ENCODE measurements at regions not wholly inside any gene's neighbourhood (a gene's known extent, or its start where the extent isn't known, plus 50 kb on each side); places are given as distances from the start of the nearest gene placed in this dataset.

DNA sequence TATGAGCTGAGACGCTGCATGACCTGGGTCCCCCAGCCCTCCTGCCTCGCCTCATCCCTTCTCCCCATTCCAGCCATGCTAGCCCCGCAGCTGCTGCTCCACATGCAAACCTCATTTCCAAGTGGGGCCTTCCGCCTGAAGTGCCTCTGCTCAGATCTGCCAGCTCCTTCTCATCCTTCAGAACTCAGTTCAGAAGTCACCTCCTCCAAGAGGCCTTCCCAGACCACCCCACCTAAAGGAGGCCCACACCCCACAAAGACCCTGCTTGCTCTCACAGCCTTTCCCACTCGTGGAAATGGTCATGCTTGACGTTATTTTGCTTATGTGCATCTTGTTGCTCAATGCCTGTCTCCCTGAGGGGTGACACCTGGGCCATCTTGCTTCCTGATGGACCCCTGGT, 58.7 kb downstream of the RMI2 start:
- TF ChIP-seq ZBTB7A (IDR thresholded peaks at IDR 0.05; ENCODE audit: low read depth) (no peak), TCF12 (IDR thresholded peaks at IDR 0.05; ENCODE audit: low read depth) (no peak), RAD21 (IDR thresholded peaks at IDR 0.05; ENCODE audit: low read depth) (no peak), EP300 (IDR thresholded peaks at IDR 0.05; ENCODE audit: borderline replicate concordance) (no peak), EGR1 (IDR thresholded peaks at IDR 0.05) (no peak), CREB1 (IDR thresholded peaks at IDR 0.05; ENCODE audit: low read depth) (no peak), FOXM1 (IDR thresholded peaks at IDR 0.05; ENCODE audit: borderline replicate concordance, low read depth) (no peak), CEBPB (IDR thresholded peaks at IDR 0.05) (no peak), TAF1 (IDR thresholded peaks at IDR 0.05; ENCODE audit: low read depth) (no peak), TEAD4 (IDR thresholded peaks at IDR 0.05) (no peak), YY1 (IDR thresholded peaks at IDR 0.05; ENCODE audit: low read depth) (no peak), NFIC (IDR thresholded peaks at IDR 0.05) (no peak)
- TF ChIP-seq, protein P1, sequence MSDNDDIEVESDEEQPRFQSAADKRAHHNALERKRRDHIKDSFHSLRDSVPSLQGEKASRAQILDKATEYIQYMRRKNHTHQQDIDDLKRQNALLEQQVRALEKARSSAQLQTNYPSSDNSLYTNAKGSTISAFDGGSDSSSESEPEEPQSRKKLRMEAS (IDR thresholded peaks at IDR 0.05), result no peak
- TF ChIP-seq, protein P2, sequence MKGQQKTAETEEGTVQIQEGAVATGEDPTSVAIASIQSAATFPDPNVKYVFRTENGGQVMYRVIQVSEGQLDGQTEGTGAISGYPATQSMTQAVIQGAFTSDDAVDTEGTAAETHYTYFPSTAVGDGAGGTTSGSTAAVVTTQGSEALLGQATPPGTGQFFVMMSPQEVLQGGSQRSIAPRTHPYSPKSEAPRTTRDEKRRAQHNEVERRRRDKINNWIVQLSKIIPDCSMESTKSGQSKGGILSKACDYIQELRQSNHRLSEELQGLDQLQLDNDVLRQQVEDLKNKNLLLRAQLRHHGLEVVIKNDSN (IDR thresholded peaks at IDR 0.05), result no peak
- TF ChIP-seq, protein P3, sequence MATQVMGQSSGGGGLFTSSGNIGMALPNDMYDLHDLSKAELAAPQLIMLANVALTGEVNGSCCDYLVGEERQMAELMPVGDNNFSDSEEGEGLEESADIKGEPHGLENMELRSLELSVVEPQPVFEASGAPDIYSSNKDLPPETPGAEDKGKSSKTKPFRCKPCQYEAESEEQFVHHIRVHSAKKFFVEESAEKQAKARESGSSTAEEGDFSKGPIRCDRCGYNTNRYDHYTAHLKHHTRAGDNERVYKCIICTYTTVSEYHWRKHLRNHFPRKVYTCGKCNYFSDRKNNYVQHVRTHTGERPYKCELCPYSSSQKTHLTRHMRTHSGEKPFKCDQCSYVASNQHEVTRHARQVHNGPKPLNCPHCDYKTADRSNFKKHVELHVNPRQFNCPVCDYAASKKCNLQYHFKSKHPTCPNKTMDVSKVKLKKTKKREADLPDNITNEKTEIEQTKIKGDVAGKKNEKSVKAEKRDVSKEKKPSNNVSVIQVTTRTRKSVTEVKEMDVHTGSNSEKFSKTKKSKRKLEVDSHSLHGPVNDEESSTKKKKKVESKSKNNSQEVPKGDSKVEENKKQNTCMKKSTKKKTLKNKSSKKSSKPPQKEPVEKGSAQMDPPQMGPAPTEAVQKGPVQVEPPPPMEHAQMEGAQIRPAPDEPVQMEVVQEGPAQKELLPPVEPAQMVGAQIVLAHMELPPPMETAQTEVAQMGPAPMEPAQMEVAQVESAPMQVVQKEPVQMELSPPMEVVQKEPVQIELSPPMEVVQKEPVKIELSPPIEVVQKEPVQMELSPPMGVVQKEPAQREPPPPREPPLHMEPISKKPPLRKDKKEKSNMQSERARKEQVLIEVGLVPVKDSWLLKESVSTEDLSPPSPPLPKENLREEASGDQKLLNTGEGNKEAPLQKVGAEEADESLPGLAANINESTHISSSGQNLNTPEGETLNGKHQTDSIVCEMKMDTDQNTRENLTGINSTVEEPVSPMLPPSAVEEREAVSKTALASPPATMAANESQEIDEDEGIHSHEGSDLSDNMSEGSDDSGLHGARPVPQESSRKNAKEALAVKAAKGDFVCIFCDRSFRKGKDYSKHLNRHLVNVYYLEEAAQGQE (IDR thresholded peaks at IDR 0.05; ENCODE audit: low read depth), result no peak

DNA sequence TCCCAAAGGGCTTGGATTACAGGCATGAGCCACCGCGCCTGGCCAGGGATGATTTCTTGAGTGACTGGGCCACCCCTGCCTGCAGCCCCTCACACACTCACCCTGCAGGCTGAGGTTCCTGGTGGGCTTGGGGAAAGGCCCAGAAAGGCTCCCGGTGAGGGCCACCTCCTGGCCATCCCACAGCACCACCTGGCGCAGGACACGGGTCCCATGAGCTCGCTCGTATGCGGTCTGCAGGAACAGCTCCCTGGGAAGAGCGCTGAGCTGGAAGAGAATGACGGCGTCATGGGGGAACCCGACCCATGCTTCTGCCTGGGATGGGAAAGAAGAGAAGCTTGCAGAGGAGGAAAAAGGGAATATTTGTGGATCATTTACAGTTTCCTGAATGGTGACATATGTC, 59.3 kb downstream of the RMI2 start:
- TF ChIP-seq, protein P3 (IDR thresholded peaks at IDR 0.05; ENCODE audit: low read depth), result no peak
- TF ChIP-seq TEAD4 (IDR thresholded peaks at IDR 0.05) (no peak), EP300 (IDR thresholded peaks at IDR 0.05; ENCODE audit: borderline replicate concordance) (no peak), FOXM1 (IDR thresholded peaks at IDR 0.05; ENCODE audit: borderline replicate concordance, low read depth) (no peak), YY1 (IDR thresholded peaks at IDR 0.05; ENCODE audit: low read depth) (no peak), CEBPB (IDR thresholded peaks at IDR 0.05) (no peak), RAD21 (IDR thresholded peaks at IDR 0.05; ENCODE audit: low read depth) (no peak), NFIC (IDR thresholded peaks at IDR 0.05) (no peak), TAF1 (IDR thresholded peaks at IDR 0.05; ENCODE audit: low read depth) (no peak), CREB1 (IDR thresholded peaks at IDR 0.05; ENCODE audit: low read depth) (no peak), ZBTB7A (IDR thresholded peaks at IDR 0.05; ENCODE audit: low read depth) (no peak), TCF12 (IDR thresholded peaks at IDR 0.05; ENCODE audit: low read depth) (no peak), EGR1 (IDR thresholded peaks at IDR 0.05) (no peak)
- TF ChIP-seq, protein P2 (IDR thresholded peaks at IDR 0.05), result no peak
- TF ChIP-seq, protein P1 (IDR thresholded peaks at IDR 0.05), result no peak

DNA sequence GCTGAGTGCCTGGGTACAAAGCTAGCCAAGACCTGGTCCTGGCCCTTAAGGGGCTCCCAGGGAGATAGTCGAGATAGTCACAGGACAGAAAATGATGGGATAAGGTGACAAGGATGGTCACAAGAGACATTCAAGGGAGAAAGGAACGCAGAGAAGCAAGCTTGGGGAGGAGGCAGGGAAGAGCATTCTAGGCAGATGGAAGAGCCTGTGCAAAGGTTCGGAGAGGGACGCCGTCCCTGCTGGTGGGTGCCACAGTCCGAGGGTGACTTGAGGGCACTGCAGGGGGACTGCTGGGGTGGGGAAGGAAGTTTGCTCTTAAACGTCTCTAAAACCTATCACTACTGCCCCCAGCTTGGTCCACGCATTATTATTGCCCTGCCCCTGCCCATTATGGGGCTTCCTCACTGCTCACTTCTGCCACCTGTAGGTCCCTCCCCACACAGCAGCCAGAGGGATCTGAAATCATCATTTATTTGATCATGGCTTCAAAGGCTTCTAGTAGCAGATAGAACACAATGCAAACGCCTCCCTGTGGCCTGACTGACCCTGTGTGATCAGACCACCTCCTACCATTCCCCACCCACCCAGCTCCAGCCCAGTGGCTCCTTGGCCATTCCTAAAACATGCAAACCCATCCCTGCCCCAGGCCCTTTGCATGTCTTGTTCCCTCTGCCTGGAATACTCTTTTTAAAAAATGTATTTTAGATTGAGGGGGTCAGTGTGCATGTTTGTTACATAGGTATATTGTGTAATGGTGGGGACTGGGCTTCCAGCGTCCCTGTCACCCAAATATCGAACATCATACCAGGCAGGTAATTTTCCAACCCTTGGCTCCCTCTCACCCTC, 60.3 kb downstream of the RMI2 start:
- TF ChIP-seq RAD21 (IDR thresholded peaks at IDR 0.05; ENCODE audit: low read depth) (peak; percentile 54), FOXM1 (IDR thresholded peaks at IDR 0.05; ENCODE audit: borderline replicate concordance, low read depth) (no peak)
- TF ChIP-seq, protein P1 (IDR thresholded peaks at IDR 0.05), result no peak

DNA sequence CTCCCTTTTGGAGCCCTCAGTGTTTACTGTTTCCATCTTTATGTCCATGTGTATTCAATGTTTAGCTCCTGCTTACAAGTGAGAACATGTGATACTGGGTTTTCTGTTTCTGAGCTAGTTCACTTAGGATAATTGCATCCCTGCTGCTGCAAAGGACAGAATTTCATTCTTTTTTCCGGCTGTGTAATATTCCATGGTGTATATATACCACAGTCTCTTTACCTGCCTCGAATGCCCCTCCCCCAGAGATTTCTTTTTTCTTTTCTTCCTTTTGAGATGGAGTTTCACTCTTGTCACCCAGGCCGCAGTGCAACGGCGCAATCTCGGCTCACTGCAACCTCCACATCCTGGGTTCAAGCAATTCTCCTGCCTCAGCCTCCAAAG, 60.9 kb downstream of the RMI2 start:
- TF ChIP-seq CREB1 (IDR thresholded peaks at IDR 0.05; ENCODE audit: low read depth), result no peak
- TF ChIP-seq, protein P3 (IDR thresholded peaks at IDR 0.05; ENCODE audit: low read depth), result no peak
- TF ChIP-seq, protein P2 (IDR thresholded peaks at IDR 0.05), result no peak
